H9 (cell line): ENCODE measurements at regions not wholly inside any gene's neighbourhood (a gene's known extent, or its start where the extent isn't known, plus 50 kb on each side); places are given as distances from the start of the nearest gene placed in this dataset.

Experiments used
- DNase-seq: peaks from one replicate; pipeline ENCODE4 v3.0.0-alpha.2; 2017
- H2AFZ ChIP-seq: one replicate; pipeline ENCODE4 v1.6.1; 2013; ENCODE audit warnings: mild to moderate bottlenecking, low read length, control low read depth, moderate library complexity
- H2AK5ac ChIP-seq: 2 replicates; pipeline ENCODE4 v1.6.1; 2013; ENCODE audit warnings: low read length, control low read depth, mixed read lengths; ENCODE audit not compliant: insufficient read length
- H2BK120ac ChIP-seq: one replicate; pipeline ENCODE4 v1.6.1; 2013; ENCODE audit warnings: low read depth, mild to moderate bottlenecking, low read length, control low read depth, inconsistent platforms; ENCODE audit not compliant: poor library complexity, severe bottlenecking
- H2BK12ac ChIP-seq: 2 replicates; pipeline ENCODE4 v1.6.1; 2013; ENCODE audit warnings: low read length, control low read depth, mixed read lengths, low read depth; ENCODE audit not compliant: insufficient read length
- H2BK15ac ChIP-seq: 2 replicates; pipeline ENCODE4 v1.6.1; 2013; ENCODE audit warnings: low read depth, low read length, control low read depth
- H2BK20ac ChIP-seq: one replicate; pipeline ENCODE4 v1.6.1; 2013; ENCODE audit warnings: low read depth, mild to moderate bottlenecking, low read length, control low read depth, inconsistent platforms; ENCODE audit not compliant: poor library complexity, severe bottlenecking
- H2BK5ac ChIP-seq: 2 replicates; pipeline ENCODE4 v1.6.1; 2013; ENCODE audit warnings: low read length, control low read depth, mixed read lengths; ENCODE audit not compliant: insufficient read length
- H3K14ac ChIP-seq: 2 replicates; pipeline ENCODE4 v1.6.1; 2013; ENCODE audit warnings: low read length, control low read depth; ENCODE audit not compliant: insufficient read depth
- H3K18ac ChIP-seq: 2 replicates; pipeline ENCODE4 v1.6.1; 2013; ENCODE audit warnings: low read depth, mild to moderate bottlenecking, mixed read lengths, low read length, control low read depth; ENCODE audit not compliant: insufficient read length
- H3K23ac ChIP-seq: 2 replicates; pipeline ENCODE4 v1.6.1; 2013; ENCODE audit warnings: low read length, control low read depth, mixed read lengths, low read depth; ENCODE audit not compliant: insufficient read length
- H3K23me2 ChIP-seq: 2 replicates; pipeline ENCODE4 v1.6.1; 2013; ENCODE audit warnings: low read depth, mild to moderate bottlenecking, mixed read lengths, low read length, control low read depth; ENCODE audit not compliant: insufficient read length, poor library complexity, severe bottlenecking
- H3K27ac ChIP-seq: 2 replicates; pipeline ENCODE4 v1.5.1; 2013; ENCODE audit warnings: low read length, control low read depth, mixed read lengths, low read depth; ENCODE audit not compliant: insufficient read length
- H3K27me3 ChIP-seq: 2 replicates; pipeline ENCODE4 v1.6.1; 2013; ENCODE audit warnings: low read length, control low read depth, inconsistent platforms; ENCODE audit not compliant: insufficient read depth
- H3K4ac ChIP-seq: 2 replicates; pipeline ENCODE4 v1.6.1; 2013; ENCODE audit warnings: low read depth, mild to moderate bottlenecking, control low read depth, inconsistent platforms, low read length, moderate library complexity
- H3K4me1 ChIP-seq: 2 replicates; pipeline ENCODE4 v1.6.1; 2013; ENCODE audit warnings: low read length, control low read depth, inconsistent platforms; ENCODE audit not compliant: insufficient read depth
- H3K4me2 ChIP-seq: 2 replicates; pipeline ENCODE4 v1.6.1; 2013; ENCODE audit warnings: low read length, control low read depth, mixed read lengths; ENCODE audit not compliant: insufficient read length, insufficient read depth
- H3K56ac ChIP-seq: 2 replicates; pipeline ENCODE4 v1.6.1; 2013; ENCODE audit warnings: low read depth, mild to moderate bottlenecking, mixed read lengths, low read length, control low read depth; ENCODE audit not compliant: insufficient read length
- H3K79me1 ChIP-seq: 2 replicates; pipeline ENCODE4 v1.6.1; 2013; ENCODE audit warnings: low read depth, mild to moderate bottlenecking, moderate library complexity, low read length, control low read depth, inconsistent platforms; ENCODE audit not compliant: insufficient read depth, poor library complexity, severe bottlenecking
- H3K79me2 ChIP-seq: 2 replicates; pipeline ENCODE4 v1.6.1; 2013; ENCODE audit warnings: low read length, control low read depth, inconsistent platforms; ENCODE audit not compliant: insufficient read depth
- H3K9ac ChIP-seq: 2 replicates; pipeline ENCODE4 v1.6.1; 2013; ENCODE audit warnings: low read length, control low read depth, mixed read lengths; ENCODE audit not compliant: insufficient read length; ENCODE audit errors: extremely low read depth
- H3K9me3 ChIP-seq: one replicate; pipeline ENCODE4 v1.6.1; 2013; ENCODE audit warnings: low read depth, low read length, inconsistent platforms; ENCODE audit not compliant: control insufficient read depth
- H3T11ph ChIP-seq: one replicate; pipeline ENCODE4 v1.6.1; 2013; ENCODE audit warnings: mild to moderate bottlenecking, low read length, control low read depth, inconsistent platforms
- H4K20me1 ChIP-seq: one replicate; pipeline ENCODE4 v1.6.1; 2013; ENCODE audit not compliant: control insufficient read depth, insufficient read length, insufficient read depth
- H4K5ac ChIP-seq: 2 replicates; pipeline ENCODE4 v1.6.1; 2013; ENCODE audit warnings: low read depth, mild to moderate bottlenecking, mixed read lengths, low read length, control low read depth; ENCODE audit not compliant: insufficient read length
- H4K8ac ChIP-seq: replicated peaks from 2 replicates; pipeline ENCODE4 v1.6.1; 2013; ENCODE audit warnings: low read length, control low read depth, mixed read lengths, low read depth; ENCODE audit not compliant: insufficient read length
- H4K91ac ChIP-seq: 2 replicates; pipeline ENCODE4 v1.6.1; 2013; ENCODE audit warnings: low read depth, mild to moderate bottlenecking, moderate library complexity, mixed read lengths, low read length, control low read depth; ENCODE audit not compliant: insufficient read length
- H3K27ac Mint-ChIP-seq, 3 experiments: 2 replicates in 2 of 3; 3 replicates in 1 of 3; pipeline ENCODE4 v1.8.0; 2020 to 2021; ENCODE audit warnings: mixed read lengths in 3 of 3, mild to moderate bottlenecking in 1 of 3, moderate library complexity in 1 of 3
- H3K27me3 Mint-ChIP-seq: 2 replicates; pipeline ENCODE4 v1.8.0; 2021; ENCODE audit warnings: low read depth, mild to moderate bottlenecking, moderate library complexity, mixed read lengths
- H3K36me3 Mint-ChIP-seq, 3 experiments: 2 replicates in 2 of 3; 3 replicates in 1 of 3; pipeline ENCODE4 v1.8.0; 2020 to 2021; ENCODE audit warnings: low read depth in 3 of 3, mixed read lengths in 3 of 3; ENCODE audit not compliant: insufficient read depth in 1 of 3
- H3K4me1 Mint-ChIP-seq, 2 experiments: 2 replicates each; pipeline ENCODE4 v1.8.0; 2020; ENCODE audit warnings: mixed read lengths in 2 of 2
- H3K4me3 Mint-ChIP-seq, 2 experiments: 2 replicates in 1 of 2; 3 replicates in 1 of 2; pipeline ENCODE4 v1.8.0; 2020 to 2021; ENCODE audit warnings: mild to moderate bottlenecking in 2 of 2, mixed read lengths in 2 of 2, moderate library complexity in 1 of 2
- H3K9me3 Mint-ChIP-seq, 2 experiments: 2 replicates in 1 of 2; 3 replicates in 1 of 2; pipeline ENCODE4 v1.8.0; 2020; ENCODE audit warnings: mild to moderate bottlenecking in 2 of 2, mixed read lengths in 2 of 2, moderate library complexity in 1 of 2
- WGBS: extraction: QIAGEN DNeasy Blood & Tissue Kit; methylation state at CpG from one replicate; pipeline ENCODE4 v1.1.7; 2013; ENCODE audit warnings: missing lambda C conversion rate, low lambda C conversion rate, mixed read lengths; ENCODE audit not compliant: insufficient read length; ENCODE audit errors: extremely low coverage; 5-methylcytosine and 5-hydroxymethylcytosine counted together
- TF ChIP-seq, protein P1 (sequence below): fragments of 200-600 bp; sonication (generic); conservative IDR thresholded peaks from 3 replicates; pipeline ENCODE4 v1.8.0; 2021; ENCODE audit warnings: antibody characterized with exemption, mild to moderate bottlenecking

DNA sequence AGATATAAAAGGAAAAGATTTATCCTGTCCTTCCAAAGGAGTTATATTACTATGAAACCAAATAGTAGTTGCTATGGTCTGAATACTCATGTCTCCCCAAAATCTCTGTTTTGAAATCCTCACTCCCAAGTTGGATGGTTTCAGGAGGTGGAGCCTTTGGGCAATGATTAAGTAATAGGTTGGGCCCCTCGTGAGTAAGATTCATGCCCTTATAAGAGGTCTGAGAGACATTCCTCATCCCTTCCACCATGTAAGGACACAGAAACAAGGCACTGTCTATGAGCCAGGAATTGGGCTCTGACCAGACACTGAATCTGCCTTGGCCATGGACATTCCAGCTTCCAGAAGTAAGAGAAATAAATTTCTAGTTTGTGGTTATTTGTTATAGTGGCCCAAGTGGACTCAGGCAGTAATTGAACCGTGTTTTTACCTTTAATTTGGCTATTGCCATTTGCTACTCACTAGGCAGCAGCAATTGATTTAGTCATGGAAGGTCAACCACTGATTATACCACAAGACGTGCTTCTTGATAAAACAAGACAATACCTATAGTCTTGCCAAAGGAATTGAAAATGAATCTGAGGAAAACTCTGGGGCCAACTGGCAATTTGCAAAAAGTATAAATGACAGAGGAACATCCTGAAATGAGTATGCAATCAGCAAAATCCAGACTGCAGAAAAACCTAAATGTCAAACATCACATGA is 717.4 kb upstream of the SPRY2 start:
- Histone ChIP-seq H3K23ac (no peak overlapping the region), H2AK5ac (no peak overlapping the region), H3K9ac (no peak overlapping the region), H3K18ac (no peak overlapping the region), H3K4ac (no peak overlapping the region), H2AFZ (no peak overlapping the region), H3K23me2 (no peaks in the 10 kb centered on the region), H2BK20ac (no peak overlapping the region), H3K14ac (no peak overlapping the region), H3K4me1 (no peaks in the 10 kb centered on the region), H4K8ac (no peak overlapping the region), H3K27ac (no peak overlapping the region), H4K5ac (no peak overlapping the region), H2BK12ac (no peak overlapping the region), H2BK15ac (no peak overlapping the region), H3K9me3 (no peaks in the 10 kb centered on the region), H3T11ph (no peak overlapping the region), H4K20me1 (no peaks in the 10 kb centered on the region), H3K79me1 (no peaks in the 10 kb centered on the region), H3K4me2 (no peak overlapping the region), H4K91ac (no peak overlapping the region), H2BK5ac (no peak overlapping the region), H3K27me3 (no peaks in the 10 kb centered on the region), H3K56ac (no peak overlapping the region), H3K79me2 (no peaks in the 10 kb centered on the region), H2BK120ac (no peak overlapping the region)
- Mint-ChIP-seq H3K36me3 (peaks cover 0 to 5% (median 1%) of the 10 kb centered on the region in 3 experiments; a peak in 2 of 7 replicates), H3K4me3 (no peak overlapping the region), H3K4me1 (peaks cover 3 to 6% of the 10 kb centered on the region in 2 experiments; a peak in 2 of 4 replicates), H3K9me3 (peaks cover 3 to 4% of the 10 kb centered on the region in 2 experiments; a peak in 3 of 5 replicates), H3K27me3 (no peaks in the 10 kb centered on the region), H3K27ac (no peak overlapping the region)
- WGBS = no CpG with 5 or more reads among the region's 3 CpGs
- no peak for DNase-seq
- TF ChIP-seq, protein P1, sequence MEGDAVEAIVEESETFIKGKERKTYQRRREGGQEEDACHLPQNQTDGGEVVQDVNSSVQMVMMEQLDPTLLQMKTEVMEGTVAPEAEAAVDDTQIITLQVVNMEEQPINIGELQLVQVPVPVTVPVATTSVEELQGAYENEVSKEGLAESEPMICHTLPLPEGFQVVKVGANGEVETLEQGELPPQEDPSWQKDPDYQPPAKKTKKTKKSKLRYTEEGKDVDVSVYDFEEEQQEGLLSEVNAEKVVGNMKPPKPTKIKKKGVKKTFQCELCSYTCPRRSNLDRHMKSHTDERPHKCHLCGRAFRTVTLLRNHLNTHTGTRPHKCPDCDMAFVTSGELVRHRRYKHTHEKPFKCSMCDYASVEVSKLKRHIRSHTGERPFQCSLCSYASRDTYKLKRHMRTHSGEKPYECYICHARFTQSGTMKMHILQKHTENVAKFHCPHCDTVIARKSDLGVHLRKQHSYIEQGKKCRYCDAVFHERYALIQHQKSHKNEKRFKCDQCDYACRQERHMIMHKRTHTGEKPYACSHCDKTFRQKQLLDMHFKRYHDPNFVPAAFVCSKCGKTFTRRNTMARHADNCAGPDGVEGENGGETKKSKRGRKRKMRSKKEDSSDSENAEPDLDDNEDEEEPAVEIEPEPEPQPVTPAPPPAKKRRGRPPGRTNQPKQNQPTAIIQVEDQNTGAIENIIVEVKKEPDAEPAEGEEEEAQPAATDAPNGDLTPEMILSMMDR = no peak
